Thoracic aorta (tissue), 2 donors: ENCODE measurements at regions not wholly inside any gene's neighbourhood (a gene's known extent, or its start where the extent isn't known, plus 50 kb on each side); places are given as distances from the start of the nearest gene placed in this dataset.

Source experiments
- ATAC-seq: fragments of 150-250 bp; one replicate; pipeline ENCODE4 v1.8.0; 2017; ENCODE audit warnings: low read depth; ENCODE audit not compliant: insufficient number of reproducible peaks, low FRiP score
- DNase-seq: peaks from one replicate; pipeline ENCODE4 v3.0.0-alpha.2; 2020; ENCODE audit warnings: low spot score
- H3K27ac ChIP-seq, 2 donors: fragments of 200-600 bp; sonication (generic); 1 replicate in 1 of 2; 2 replicates in 1 of 2; pipeline ENCODE4 v1.5.1; 2016; ENCODE audit warnings: mild to moderate bottlenecking in 2 of 2, moderate library complexity in 2 of 2
- H3K27me3 ChIP-seq: fragments of 200-600 bp; sonication (generic); replicated peaks from 2 replicates; pipeline ENCODE4 v1.6.0; 2016; ENCODE audit warnings: mild to moderate bottlenecking; ENCODE audit not compliant: insufficient read depth
- H3K36me3 ChIP-seq: fragments of 200-600 bp; sonication (generic); one replicate; pipeline ENCODE4 v1.5.1; 2016
- H3K4me1 ChIP-seq, 2 donors: fragments of 200-600 bp; sonication (generic); 1 replicate in 1 of 2; 2 replicates in 1 of 2; pipeline versions ENCODE4 v1.5.1 to v1.6.0; 2016; ENCODE audit warnings: low read depth in 2 of 2, mild to moderate bottlenecking in 1 of 2; ENCODE audit not compliant: control insufficient read depth in 1 of 2
- H3K4me3 ChIP-seq: fragments of 200-600 bp; sonication (generic); 2 replicates; pipeline ENCODE4 v1.5.1; 2016; ENCODE audit warnings: mild to moderate bottlenecking
- H3K9me3 ChIP-seq: fragments of 200-600 bp; sonication (generic); 2 replicates; pipeline ENCODE4 v1.5.1; 2016
- TF ChIP-seq, protein P1 (sequence below): fragments of 200-600 bp; sonication (generic); IDR thresholded peaks from one replicate; pipeline ENCODE4 v1.5.1; 2019; ENCODE audit warnings: antibody characterized with exemption

DNA sequence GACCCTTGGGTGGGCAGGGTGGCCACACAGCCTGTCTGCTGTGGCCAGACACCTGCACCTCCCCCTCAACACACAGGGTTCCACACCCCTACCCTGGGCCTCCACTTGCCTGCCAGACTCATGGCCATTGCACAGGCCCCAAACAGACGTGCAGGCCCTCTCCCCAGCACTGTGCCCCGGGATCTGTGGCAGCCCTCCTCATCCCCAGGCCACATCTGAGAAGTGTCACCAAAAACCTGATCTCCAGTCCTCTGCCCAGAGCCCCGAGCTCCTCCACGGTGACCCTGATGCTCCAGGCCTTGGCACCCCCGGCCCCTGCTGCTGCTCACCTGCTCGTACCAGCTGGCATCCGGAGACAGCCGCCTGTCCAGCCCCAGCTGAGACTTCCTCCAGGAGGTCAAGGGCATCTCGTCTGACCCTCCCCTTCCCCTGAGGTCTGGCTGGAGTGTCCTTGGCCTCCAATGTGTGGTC is 160.1 kb downstream of the DLL1 start:
- Histone ChIP-seq H3K9me3 (no peaks in the 10 kb centered on the region), H3K27me3 (no peaks in the 10 kb centered on the region), H3K4me1 (peaks cover 4 to 30% of the 10 kb centered on the region in 2 donors), H3K36me3 (no peaks in the 10 kb centered on the region), H3K4me3 (no peak overlapping the region), H3K27ac (no peak overlapping the region)
- TF ChIP-seq, protein P1, sequence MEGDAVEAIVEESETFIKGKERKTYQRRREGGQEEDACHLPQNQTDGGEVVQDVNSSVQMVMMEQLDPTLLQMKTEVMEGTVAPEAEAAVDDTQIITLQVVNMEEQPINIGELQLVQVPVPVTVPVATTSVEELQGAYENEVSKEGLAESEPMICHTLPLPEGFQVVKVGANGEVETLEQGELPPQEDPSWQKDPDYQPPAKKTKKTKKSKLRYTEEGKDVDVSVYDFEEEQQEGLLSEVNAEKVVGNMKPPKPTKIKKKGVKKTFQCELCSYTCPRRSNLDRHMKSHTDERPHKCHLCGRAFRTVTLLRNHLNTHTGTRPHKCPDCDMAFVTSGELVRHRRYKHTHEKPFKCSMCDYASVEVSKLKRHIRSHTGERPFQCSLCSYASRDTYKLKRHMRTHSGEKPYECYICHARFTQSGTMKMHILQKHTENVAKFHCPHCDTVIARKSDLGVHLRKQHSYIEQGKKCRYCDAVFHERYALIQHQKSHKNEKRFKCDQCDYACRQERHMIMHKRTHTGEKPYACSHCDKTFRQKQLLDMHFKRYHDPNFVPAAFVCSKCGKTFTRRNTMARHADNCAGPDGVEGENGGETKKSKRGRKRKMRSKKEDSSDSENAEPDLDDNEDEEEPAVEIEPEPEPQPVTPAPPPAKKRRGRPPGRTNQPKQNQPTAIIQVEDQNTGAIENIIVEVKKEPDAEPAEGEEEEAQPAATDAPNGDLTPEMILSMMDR, result no peak
- DNase-seq, result no peak
- no peak for ATAC-seq

DNA sequence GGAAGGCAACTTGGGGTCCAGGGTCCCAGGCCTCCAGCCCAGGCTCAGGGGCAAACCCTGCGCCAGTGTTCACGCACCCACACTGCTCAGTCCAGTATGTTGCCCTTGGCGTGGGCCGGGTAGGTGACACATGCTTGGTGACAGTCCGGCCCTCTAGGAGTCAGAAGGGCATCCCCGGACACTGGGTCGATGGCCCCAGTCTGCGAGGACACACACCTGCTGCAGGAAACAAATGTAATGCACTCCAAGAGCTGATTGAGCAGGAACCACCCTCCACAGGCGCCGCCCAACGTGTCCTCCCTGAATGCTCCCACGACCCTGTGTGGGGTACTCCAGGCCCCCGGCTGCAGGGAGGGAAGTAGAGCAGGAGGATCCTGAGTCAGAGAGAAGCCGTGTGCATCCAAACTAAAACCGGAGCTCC is 160.7 kb downstream of the DLL1 start:
- no peaks in the 10 kb centered on the region for H3K27me3 ChIP-seq
- no peak for DNase-seq
- no peak overlapping the region for H3K27ac ChIP-seq
- H3K36me3 ChIP-seq, result no peaks in the 10 kb centered on the region
- TF ChIP-seq, protein P1, result no peak
- peaks cover 4 to 30% of the 10 kb centered on the region in 2 donors for H3K4me1 ChIP-seq
- ATAC-seq, result no peak
- no peak overlapping the region for H3K4me3 ChIP-seq
- H3K9me3 ChIP-seq, result no peaks in the 10 kb centered on the region

DNA sequence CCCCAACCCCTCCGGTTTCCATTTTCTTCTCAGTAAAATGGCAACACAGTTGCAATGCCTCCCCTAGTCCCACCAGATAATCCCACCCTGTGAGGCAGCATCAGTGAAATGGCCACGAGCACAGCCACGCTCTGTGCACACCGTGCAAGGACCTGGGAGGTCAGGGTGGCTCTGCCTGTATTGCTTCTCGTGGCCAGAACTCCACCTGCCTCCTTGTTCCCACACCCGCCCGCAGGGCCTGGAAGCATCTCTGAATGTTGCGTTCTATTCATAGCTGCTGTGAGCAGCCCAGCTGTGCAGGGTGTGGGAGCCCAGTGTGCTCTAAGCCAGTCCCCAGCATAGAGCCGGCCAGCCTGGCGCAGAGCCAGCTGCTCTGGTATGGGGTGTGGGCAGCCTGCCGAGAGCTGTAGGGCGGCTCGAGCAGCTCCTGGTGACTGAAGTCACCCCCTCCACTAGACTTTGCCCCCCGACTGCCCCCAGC is 161.1 kb downstream of the DLL1 start:
- TF ChIP-seq, protein P1, result no peak
- no peaks in the 10 kb centered on the region for H3K9me3 ChIP-seq

DNA sequence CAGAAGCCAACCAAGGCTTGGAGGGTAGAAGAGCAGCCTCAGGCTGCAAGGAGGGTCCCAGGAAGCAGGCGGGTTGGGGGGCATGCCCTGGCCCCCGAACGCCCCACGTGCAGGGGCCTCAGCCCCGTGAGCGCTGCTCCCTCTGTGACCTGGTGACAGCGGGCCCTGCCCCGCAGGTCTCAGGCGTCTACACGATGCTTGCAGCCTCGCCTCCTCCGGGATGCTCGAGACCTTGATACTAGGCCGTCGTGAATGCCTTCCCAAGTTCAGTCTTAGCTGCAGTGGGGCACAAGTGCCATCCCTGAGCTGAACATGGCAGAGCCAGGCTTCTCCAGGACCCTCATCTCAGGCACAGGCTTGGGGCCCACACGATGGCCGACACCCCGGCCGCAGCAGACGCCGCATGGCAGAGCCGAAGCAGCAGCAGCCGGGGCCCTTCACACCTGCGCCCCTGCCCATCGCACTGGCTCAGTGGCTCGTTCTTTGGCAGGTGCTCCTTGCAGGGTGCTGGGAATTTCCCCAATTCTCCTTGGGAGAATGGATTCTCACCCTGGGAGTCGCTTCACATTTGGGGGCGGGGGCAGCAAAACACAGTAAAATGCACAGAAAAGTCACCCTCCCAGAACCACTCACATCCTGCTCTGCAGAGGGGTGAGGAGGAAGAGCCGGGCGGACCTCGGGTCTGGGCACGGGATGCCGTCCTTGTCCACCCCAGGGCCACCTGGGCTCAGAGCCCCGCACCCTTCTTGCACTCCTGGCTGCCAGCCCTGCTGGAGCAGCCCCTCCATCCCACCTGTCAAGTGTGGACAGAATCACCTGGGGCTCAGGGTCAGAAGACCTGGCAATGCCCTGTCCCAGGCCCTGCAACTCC is 161.8 kb downstream of the DLL1 start:
- peaks cover 4 to 26% of the 10 kb centered on the region in 2 donors for H3K4me1 ChIP-seq
- TF ChIP-seq, protein P1, result no peak
- no peak for DNase-seq
- ATAC-seq, result no peak
- no peaks in the 10 kb centered on the region for H3K9me3 ChIP-seq
- no peaks in the 10 kb centered on the region for H3K36me3 ChIP-seq
- H3K27me3 ChIP-seq, result no peaks in the 10 kb centered on the region
- H3K27ac ChIP-seq, result no peak overlapping the region
- no peak overlapping the region for H3K4me3 ChIP-seq

More for the DNA sequence above, 161.1 kb downstream of the DLL1 start:
- H3K27me3 ChIP-seq, result no peaks in the 10 kb centered on the region
- peaks cover 4 to 30% of the 10 kb centered on the region in 2 donors for H3K4me1 ChIP-seq
- no peaks in the 10 kb centered on the region for H3K36me3 ChIP-seq
- no peak overlapping the region for H3K27ac ChIP-seq
- ATAC-seq, result no peak
- H3K4me3 ChIP-seq, result no peak overlapping the region
- DNase-seq, result no peak

DNA sequence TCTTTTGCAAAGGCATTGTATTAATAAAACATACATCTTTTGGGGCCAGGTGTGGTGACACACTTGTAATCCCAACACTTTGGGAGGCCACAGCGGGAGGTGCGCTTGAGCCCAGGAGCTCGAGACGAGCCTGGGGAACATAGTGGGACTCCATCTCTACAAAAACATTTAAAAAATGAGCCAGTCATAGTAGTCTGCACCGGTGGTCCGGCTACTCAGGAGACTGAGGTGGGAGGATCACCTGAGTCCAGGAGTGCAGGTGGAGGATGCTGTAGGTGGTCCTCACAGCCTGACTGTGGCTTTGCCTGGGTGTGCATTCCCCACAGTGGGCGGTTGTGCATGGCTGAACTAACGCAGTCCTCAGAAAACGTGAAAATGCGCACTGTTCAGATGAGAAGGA is 162.5 kb downstream of the DLL1 start:
- DNase-seq, result no peak
- ATAC-seq, result no peak
- no peaks in the 10 kb centered on the region for H3K27me3 ChIP-seq
- H3K9me3 ChIP-seq, result no peaks in the 10 kb centered on the region
- TF ChIP-seq, protein P1, result no peak
- no peak overlapping the region for H3K4me3 ChIP-seq
- peaks cover 4 to 19% of the 10 kb centered on the region in 2 donors for H3K4me1 ChIP-seq
- H3K27ac ChIP-seq, result no peak overlapping the region
- no peaks in the 10 kb centered on the region for H3K36me3 ChIP-seq
